Prostate gland (tissue), 2 donors: ENCODE measurements at regions not wholly inside any gene's neighbourhood (a gene's known extent, or its start where the extent isn't known, plus 50 kb on each side); places are given as distances from the start of the nearest gene placed in this dataset.

ENCODE experiments used
- DNase-seq: peaks from one replicate; pipeline ENCODE4 v3.0.0-alpha.2; 2019; ENCODE audit warnings: low spot score
- H3K27ac ChIP-seq, 2 donors: fragments of 200-600 bp; sonication (generic); 2 replicates each; pipeline ENCODE4 v1.5.1; 2017 to 2019
- H3K27me3 ChIP-seq: fragments of 200-600 bp; sonication (generic); replicated peaks from 2 replicates; pipeline ENCODE4 v1.5.1; 2019; ENCODE audit not compliant: insufficient read depth
- H3K36me3 ChIP-seq, 2 donors: fragments of 200-600 bp; sonication (generic); 1 replicate in 1 of 2; 2 replicates in 1 of 2; pipeline versions ENCODE4 v1.5.1 to v1.8.1; 2017 to 2019
- H3K4me1 ChIP-seq: fragments of 200-600 bp; sonication (generic); replicated peaks from 2 replicates; pipeline ENCODE4 v1.5.1; 2019
- H3K4me3 ChIP-seq, 2 donors: fragments of 200-600 bp; sonication (generic); 2 replicates each; pipeline ENCODE4 v1.5.1; 2017 to 2019
- H3K9me3 ChIP-seq: fragments of 200-600 bp; sonication (generic); 2 replicates; pipeline ENCODE4 v1.5.1; 2017
- POLR2A ChIP-seq: fragments of 450-650 bp; IDR thresholded peaks from one replicate; pipeline ENCODE4 v1.6.1; 2016; ENCODE audit warnings: antibody characterized with exemption, mild to moderate bottlenecking
- POLR2AphosphoS5 ChIP-seq: sonication (generic); formaldehyde crosslinking; IDR thresholded peaks from one replicate; pipeline ENCODE4 v1.6.1; 2017; ENCODE audit warnings: antibody characterized with exemption
- whole genome bisulfite sequencing: methylation state at CpG from one replicate; pipeline ENCODE4 v1.1.5; 2018; 5-methylcytosine and 5-hydroxymethylcytosine counted together
- intact Hi-C: fragments of 100-400 bp; cut with DNase I; formaldehyde crosslinking; loops from one replicate; pipeline ENCODE4 v1.14.2; 2022
- TF ChIP-seq, protein P1 (sequence below), 4 experiments: fragments of 200-600 bp in 2 of 4; fragments of 450-650 bp in 2 of 4; sonication (generic) in 2 of 4; IDR thresholded peaks; 1 replicate in 3 of 4; 2 replicates in 1 of 4; pipeline ENCODE4 v1.5.1; 2016 to 2019; ENCODE audit warnings: antibody characterized with exemption in 4 of 4, mild to moderate bottlenecking in 2 of 4, moderate library complexity in 2 of 4

- Histone ChIP-seq H3K4me1 (no peaks in the 10 kb centered on the region), H3K9me3 (no peaks in the 10 kb centered on the region), H3K27me3 (no peaks in the 10 kb centered on the region), H3K4me3 (no peak overlapping the region), H3K27ac (no peak overlapping the region), H3K36me3 (no peaks in the 10 kb centered on the region)
- TF ChIP-seq POLR2A (no peak), POLR2AphosphoS5 (no peak)
- TF ChIP-seq, protein P1, sequence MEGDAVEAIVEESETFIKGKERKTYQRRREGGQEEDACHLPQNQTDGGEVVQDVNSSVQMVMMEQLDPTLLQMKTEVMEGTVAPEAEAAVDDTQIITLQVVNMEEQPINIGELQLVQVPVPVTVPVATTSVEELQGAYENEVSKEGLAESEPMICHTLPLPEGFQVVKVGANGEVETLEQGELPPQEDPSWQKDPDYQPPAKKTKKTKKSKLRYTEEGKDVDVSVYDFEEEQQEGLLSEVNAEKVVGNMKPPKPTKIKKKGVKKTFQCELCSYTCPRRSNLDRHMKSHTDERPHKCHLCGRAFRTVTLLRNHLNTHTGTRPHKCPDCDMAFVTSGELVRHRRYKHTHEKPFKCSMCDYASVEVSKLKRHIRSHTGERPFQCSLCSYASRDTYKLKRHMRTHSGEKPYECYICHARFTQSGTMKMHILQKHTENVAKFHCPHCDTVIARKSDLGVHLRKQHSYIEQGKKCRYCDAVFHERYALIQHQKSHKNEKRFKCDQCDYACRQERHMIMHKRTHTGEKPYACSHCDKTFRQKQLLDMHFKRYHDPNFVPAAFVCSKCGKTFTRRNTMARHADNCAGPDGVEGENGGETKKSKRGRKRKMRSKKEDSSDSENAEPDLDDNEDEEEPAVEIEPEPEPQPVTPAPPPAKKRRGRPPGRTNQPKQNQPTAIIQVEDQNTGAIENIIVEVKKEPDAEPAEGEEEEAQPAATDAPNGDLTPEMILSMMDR (IDR thresholded peaks at IDR 0.05) = no peak
- intact Hi-C loops = no loop called here
- no peak for DNase-seq
These were observed 180.5 kb downstream of the IRS2 start for GRCh38 chr13:109605846-109606245.

DNA sequence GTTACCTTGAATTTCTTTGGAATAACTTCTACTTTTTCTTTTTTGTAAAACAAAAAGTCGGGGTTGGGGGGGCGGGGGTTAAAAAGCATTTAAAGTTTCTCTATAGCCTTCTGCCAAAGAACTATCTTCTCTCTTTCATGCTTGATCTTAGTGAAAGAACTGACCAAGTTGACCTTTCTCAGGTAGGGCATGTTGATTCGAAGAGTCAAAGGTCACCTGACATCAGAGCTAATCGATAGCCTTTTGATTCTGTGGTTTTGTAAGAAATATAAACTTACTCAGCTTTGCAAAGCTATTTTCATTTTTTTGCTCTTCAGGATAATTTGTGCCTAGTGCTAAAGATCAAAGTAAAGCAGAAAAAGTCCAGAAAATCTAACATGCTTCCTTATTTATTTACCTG is 181.5 kb downstream of the IRS2 start:
- TF ChIP-seq POLR2A (no peak), POLR2AphosphoS5 (no peak)
- TF ChIP-seq, protein P1 (IDR thresholded peaks at IDR 0.05) = no peak
- Histone ChIP-seq H3K27ac (no peak overlapping the region), H3K9me3 (no peaks in the 10 kb centered on the region), H3K27me3 (no peaks in the 10 kb centered on the region), H3K4me3 (no peak overlapping the region), H3K4me1 (no peaks in the 10 kb centered on the region), H3K36me3 (no peaks in the 10 kb centered on the region)
- 99% methylated on average over 4 of the region's 4 CpGs for WGBS
- intact Hi-C loops = no loop called here
- DNase-seq = no peak

DNA sequence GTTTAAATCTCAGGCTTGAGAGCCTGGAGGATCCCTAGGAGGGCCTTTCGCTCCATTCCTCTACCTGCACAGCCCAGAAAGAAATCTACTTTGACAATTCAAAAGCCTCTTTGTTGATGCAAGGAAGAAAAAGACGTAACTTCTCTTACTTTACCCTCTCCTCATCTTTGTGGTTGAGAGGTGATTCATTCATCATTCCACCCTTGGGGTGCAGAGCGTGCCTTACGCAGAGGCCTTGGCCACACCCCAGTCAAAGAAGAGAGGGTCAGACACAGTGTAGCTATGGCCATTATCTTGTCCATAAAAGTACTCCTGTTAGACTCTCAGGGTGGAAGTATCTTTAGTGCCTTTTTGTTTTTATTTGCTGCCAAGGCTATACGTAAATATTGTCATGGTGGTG is 184.0 kb downstream of the IRS2 start:
- DNase-seq = no peak
- Histone ChIP-seq H3K27me3 (no peaks in the 10 kb centered on the region), H3K27ac (no peak overlapping the region), H3K9me3 (no peaks in the 10 kb centered on the region), H3K36me3 (no peaks in the 10 kb centered on the region), H3K4me1 (no peaks in the 10 kb centered on the region), H3K4me3 (no peak overlapping the region)
- TF ChIP-seq POLR2A (no peak), POLR2AphosphoS5 (no peak)
- TF ChIP-seq, protein P1 (IDR thresholded peaks at IDR 0.05) = no peak
- 91% methylated on average over 5 of the region's 5 CpGs for WGBS
- intact Hi-C loops = no loop called here

- H3K4me1 ChIP-seq = no peaks in the 10 kb centered on the region
- no peaks in the 10 kb centered on the region for H3K9me3 ChIP-seq
- intact Hi-C loops = no loop called here
- H3K27me3 ChIP-seq = no peaks in the 10 kb centered on the region
- H3K27ac ChIP-seq = no peak overlapping the region
- H3K36me3 ChIP-seq = no peaks in the 10 kb centered on the region
- no peak overlapping the region for H3K4me3 ChIP-seq
- DNase-seq = no peak
- WGBS = 68% methylated on average over 11 of the region's 11 CpGs
- no peak for TF ChIP-seq POLR2A
- no peak for TF ChIP-seq POLR2AphosphoS5
- TF ChIP-seq, protein P1 (IDR thresholded peaks at IDR 0.05) = no peak
These were observed 186.3 kb downstream of the IRS2 start for GRCh38 chr13:109599901-109600657.

DNA sequence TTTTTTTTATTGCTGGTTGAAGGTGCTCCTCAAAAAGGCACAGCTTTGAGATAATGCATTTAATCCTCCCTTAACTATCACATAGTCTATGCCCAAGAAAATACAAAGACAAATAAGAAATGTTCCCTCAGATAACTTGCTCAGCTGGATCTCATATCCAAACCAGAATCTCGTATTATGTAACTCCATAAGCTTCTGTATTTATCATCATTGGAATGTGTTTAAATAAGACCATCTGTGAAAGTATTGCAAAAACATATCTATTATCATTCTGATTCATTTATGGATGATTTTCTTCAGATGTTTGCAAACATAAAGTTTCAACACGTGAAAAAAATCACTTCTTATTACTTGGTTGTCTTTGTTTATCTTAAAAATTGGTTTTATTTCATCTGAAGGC is 190.9 kb downstream of the IRS2 start:
- H3K36me3 ChIP-seq = no peaks in the 10 kb centered on the region
- WGBS = 39% methylated on average over 2 of the region's 2 CpGs
- no peak for DNase-seq
- no peak for TF ChIP-seq POLR2A
- no peak for TF ChIP-seq POLR2AphosphoS5
- TF ChIP-seq, protein P1 (IDR thresholded peaks at IDR 0.05) = no peak
- H3K27me3 ChIP-seq = no peaks in the 10 kb centered on the region
- H3K4me1 ChIP-seq = no peaks in the 10 kb centered on the region
- H3K27ac ChIP-seq = no peak overlapping the region
- no peaks in the 10 kb centered on the region for H3K9me3 ChIP-seq
- intact Hi-C loops = no loop called here
- H3K4me3 ChIP-seq = no peak overlapping the region
